Astrocyte (in vitro differentiated cells and primary cell): ENCODE measurements at regions not wholly inside any gene's neighbourhood (a gene's known extent, or its start where the extent isn't known, plus 50 kb on each side); places are given as distances from the start of the nearest gene placed in this dataset.
A peak's percentile ranks its signal among the peaks of the same experiment; 100 is the strongest.

Source experiments
- DNase-seq: peaks from one replicate; pipeline ENCODE4 v3.0.0-alpha.2; 2010; ENCODE audit warnings: low read depth
- FAIRE-seq: peaks from 2 replicates; lab custom pipeline; 2011; peaks lifted over from hg19 to GRCh38; lab: Jason Lieb, UNC
- H2AFZ ChIP-seq: 2 replicates; pipeline ENCODE4 v1.6.0; 2012; ENCODE audit warnings: low read depth, low read length, inconsistent platforms
- H3K27ac ChIP-seq: 2 replicates; pipeline ENCODE4 v1.5.1; 2011; ENCODE audit warnings: low read depth, low read length, inconsistent platforms
- H3K27me3 ChIP-seq: 2 replicates; pipeline ENCODE4 v1.6.0; 2011; ENCODE audit warnings: low read length, inconsistent platforms; ENCODE audit not compliant: insufficient read depth
- H3K36me3 ChIP-seq: 2 replicates; pipeline ENCODE4 v1.5.1; 2011; ENCODE audit warnings: low read length, inconsistent platforms; ENCODE audit not compliant: insufficient read depth
- H3K4me1 ChIP-seq: 2 replicates; pipeline ENCODE4 v1.5.1; 2011; ENCODE audit warnings: low read length, inconsistent platforms; ENCODE audit not compliant: insufficient read depth
- H3K4me2 ChIP-seq: 2 replicates; pipeline ENCODE4 v1.6.0; 2012; ENCODE audit warnings: low read length, inconsistent platforms
- H3K4me3 ChIP-seq: 2 replicates; pipeline ENCODE4 v1.5.1; 2011; ENCODE audit warnings: low read depth, mild to moderate bottlenecking, low read length, inconsistent platforms; ENCODE audit not compliant: insufficient read depth
- H3K79me2 ChIP-seq: 2 replicates; pipeline ENCODE4 v1.6.0; 2012; ENCODE audit warnings: mild to moderate bottlenecking, low read length, inconsistent platforms; ENCODE audit not compliant: insufficient read depth
- H3K9ac ChIP-seq: 2 replicates; pipeline ENCODE4 v1.6.0; 2012; ENCODE audit warnings: mild to moderate bottlenecking, low read length, inconsistent platforms
- H3K9me3 ChIP-seq: 2 replicates; pipeline ENCODE4 v1.5.1; 2012; ENCODE audit warnings: low read depth, mild to moderate bottlenecking, low read length, inconsistent platforms; ENCODE audit not compliant: insufficient read depth
- H4K20me1 ChIP-seq: 2 replicates; pipeline ENCODE4 v1.6.0; 2012; ENCODE audit warnings: low read length, inconsistent platforms; ENCODE audit not compliant: insufficient read depth
- H3K27ac Mint-ChIP-seq: one replicate; pipeline ENCODE4 v1.8.0; 2021; ENCODE audit warnings: mild to moderate bottlenecking, mixed read lengths; ENCODE audit not compliant: unreplicated experiment
- H3K27me3 Mint-ChIP-seq: one replicate; pipeline ENCODE4 v1.8.0; 2021; ENCODE audit warnings: low read depth, mixed read lengths; ENCODE audit not compliant: unreplicated experiment
- H3K36me3 Mint-ChIP-seq: one replicate; pipeline ENCODE4 v1.8.0; 2021; ENCODE audit warnings: low read depth, mixed read lengths; ENCODE audit not compliant: unreplicated experiment
- H3K4me1 Mint-ChIP-seq: one replicate; pipeline ENCODE4 v1.8.0; 2021; ENCODE audit warnings: low read depth, mixed read lengths; ENCODE audit not compliant: unreplicated experiment
- H3K4me3 Mint-ChIP-seq: one replicate; pipeline ENCODE4 v1.8.0; 2021; ENCODE audit warnings: mild to moderate bottlenecking, moderate library complexity, mixed read lengths; ENCODE audit not compliant: unreplicated experiment
- H3K9me3 Mint-ChIP-seq: one replicate; pipeline ENCODE4 v1.8.0; 2021; ENCODE audit warnings: mild to moderate bottlenecking, mixed read lengths; ENCODE audit not compliant: unreplicated experiment
- EZH2 ChIP-seq: IDR thresholded peaks from 2 replicates; pipeline ENCODE4 v1.6.1; 2012; ENCODE audit warnings: mild to moderate bottlenecking, low read length, inconsistent platforms; ENCODE audit not compliant: insufficient read depth
- TF ChIP-seq, protein P1 (sequence below): IDR thresholded peaks from 2 replicates; pipeline ENCODE4 v1.5.1; 2011; ENCODE audit warnings: low read depth, mild to moderate bottlenecking, inconsistent platforms, low read length, moderate library complexity; ENCODE audit not compliant: insufficient read depth

DNA sequence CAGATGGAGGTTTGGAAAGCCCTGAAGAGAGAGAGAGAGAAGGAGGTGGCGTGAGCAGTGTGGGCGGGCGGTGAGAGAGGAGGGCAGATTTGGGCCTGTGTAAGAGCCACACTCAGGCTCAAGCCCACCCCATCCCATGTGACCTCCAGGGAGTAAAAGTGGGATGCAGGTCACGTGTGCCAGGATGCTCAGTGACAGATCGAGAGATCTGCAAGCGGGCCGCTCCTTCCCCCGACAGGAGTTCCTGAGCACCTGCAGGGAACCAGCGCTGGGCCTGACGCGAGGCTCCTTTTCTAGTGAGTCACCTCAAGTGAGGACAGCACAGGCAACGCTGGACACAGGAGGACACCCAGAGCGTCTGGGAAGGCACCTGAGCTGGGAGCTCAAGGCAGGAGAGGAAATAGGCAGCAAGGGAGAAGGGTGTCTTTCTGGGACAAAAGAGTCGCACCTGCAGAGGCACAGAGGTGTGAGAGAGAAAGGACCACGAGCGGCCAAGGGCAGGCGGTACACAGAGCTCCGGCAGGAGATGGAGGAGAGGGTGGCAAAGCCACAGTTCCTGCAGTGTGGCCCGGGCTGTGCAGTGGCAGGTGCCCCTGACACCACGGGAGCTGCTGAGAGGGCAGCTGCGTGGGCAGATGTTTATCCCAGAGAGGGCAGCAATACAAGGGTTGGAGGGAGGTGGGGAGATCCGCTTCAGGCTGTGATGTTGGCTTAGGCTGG is 1294.8 kb downstream of the TBC1D22A start:
- TF ChIP-seq, protein P1, sequence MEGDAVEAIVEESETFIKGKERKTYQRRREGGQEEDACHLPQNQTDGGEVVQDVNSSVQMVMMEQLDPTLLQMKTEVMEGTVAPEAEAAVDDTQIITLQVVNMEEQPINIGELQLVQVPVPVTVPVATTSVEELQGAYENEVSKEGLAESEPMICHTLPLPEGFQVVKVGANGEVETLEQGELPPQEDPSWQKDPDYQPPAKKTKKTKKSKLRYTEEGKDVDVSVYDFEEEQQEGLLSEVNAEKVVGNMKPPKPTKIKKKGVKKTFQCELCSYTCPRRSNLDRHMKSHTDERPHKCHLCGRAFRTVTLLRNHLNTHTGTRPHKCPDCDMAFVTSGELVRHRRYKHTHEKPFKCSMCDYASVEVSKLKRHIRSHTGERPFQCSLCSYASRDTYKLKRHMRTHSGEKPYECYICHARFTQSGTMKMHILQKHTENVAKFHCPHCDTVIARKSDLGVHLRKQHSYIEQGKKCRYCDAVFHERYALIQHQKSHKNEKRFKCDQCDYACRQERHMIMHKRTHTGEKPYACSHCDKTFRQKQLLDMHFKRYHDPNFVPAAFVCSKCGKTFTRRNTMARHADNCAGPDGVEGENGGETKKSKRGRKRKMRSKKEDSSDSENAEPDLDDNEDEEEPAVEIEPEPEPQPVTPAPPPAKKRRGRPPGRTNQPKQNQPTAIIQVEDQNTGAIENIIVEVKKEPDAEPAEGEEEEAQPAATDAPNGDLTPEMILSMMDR, result no peak
- no peak for TF ChIP-seq EZH2
- Mint-ChIP-seq H3K9me3 (peaks cover 3% of the 10 kb centered on the region), H3K27ac (no peak overlapping the region), H3K36me3 (no peaks in the 10 kb centered on the region), H3K27me3 (peaks cover 41% of the 10 kb centered on the region), H3K4me3 (no peak overlapping the region), H3K4me1 (no peaks in the 10 kb centered on the region)
- no peaks in the 10 kb centered on the region for H3K4me1 ChIP-seq
- FAIRE-seq, result no peak
- H3K36me3 ChIP-seq, result no peaks in the 10 kb centered on the region
- no peak overlapping the region for H3K27ac ChIP-seq
- no peaks in the 10 kb centered on the region for H4K20me1 ChIP-seq
- H3K79me2 ChIP-seq, result no peaks in the 10 kb centered on the region
- H3K4me2 ChIP-seq, result no peak overlapping the region
- no peak for DNase-seq
- no peak overlapping the region for H2AFZ ChIP-seq
- no peak overlapping the region for H3K4me3 ChIP-seq
- H3K9ac ChIP-seq, result no peak overlapping the region
- H3K27me3 ChIP-seq, result no peaks in the 10 kb centered on the region
- H3K9me3 ChIP-seq, result peaks cover 13% of the 10 kb centered on the region

DNA sequence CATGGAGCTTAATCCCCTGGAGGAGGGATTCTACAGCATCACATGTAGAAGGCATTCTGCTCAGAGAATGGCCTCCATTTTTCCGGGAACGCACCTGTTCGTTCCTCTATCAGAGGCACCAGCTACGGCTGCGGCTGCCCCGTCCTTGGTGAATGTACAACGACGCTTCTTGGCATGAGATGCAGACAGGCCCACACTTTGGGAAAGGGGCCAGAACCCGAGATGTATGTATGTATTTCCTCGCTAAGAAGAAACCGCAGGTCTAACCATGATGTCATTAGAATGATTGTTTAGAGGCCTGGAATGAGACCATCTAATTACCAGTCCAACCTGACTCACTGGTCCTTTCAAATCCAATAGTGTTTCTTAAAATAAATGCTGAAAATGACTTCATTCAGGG is 1293.4 kb downstream of the TBC1D22A start:
- H2AFZ ChIP-seq, result no peak overlapping the region
- no peak overlapping the region for H3K27ac Mint-ChIP-seq
- H3K4me3 Mint-ChIP-seq, result no peak overlapping the region
- H3K79me2 ChIP-seq, result no peaks in the 10 kb centered on the region
- H3K27ac ChIP-seq, result no peak overlapping the region
- no peaks in the 10 kb centered on the region for H3K27me3 ChIP-seq
- H3K36me3 Mint-ChIP-seq, result no peaks in the 10 kb centered on the region
- no peak overlapping the region for H3K4me3 ChIP-seq
- TF ChIP-seq EZH2, result no peak
- TF ChIP-seq, protein P1, result no peak
- no peaks in the 10 kb centered on the region for H3K4me1 ChIP-seq
- H3K9me3 ChIP-seq, result peaks cover 13% of the 10 kb centered on the region
- no peaks in the 10 kb centered on the region for H3K4me1 Mint-ChIP-seq
- peaks cover 35% of the 10 kb centered on the region for H3K27me3 Mint-ChIP-seq
- no peak overlapping the region for H3K9ac ChIP-seq
- H3K4me2 ChIP-seq, result no peak overlapping the region
- DNase-seq, result peak; percentile 2
- H3K9me3 Mint-ChIP-seq, result peaks cover 3% of the 10 kb centered on the region
- no peak for FAIRE-seq
- H3K36me3 ChIP-seq, result no peaks in the 10 kb centered on the region
- no peaks in the 10 kb centered on the region for H4K20me1 ChIP-seq

DNA sequence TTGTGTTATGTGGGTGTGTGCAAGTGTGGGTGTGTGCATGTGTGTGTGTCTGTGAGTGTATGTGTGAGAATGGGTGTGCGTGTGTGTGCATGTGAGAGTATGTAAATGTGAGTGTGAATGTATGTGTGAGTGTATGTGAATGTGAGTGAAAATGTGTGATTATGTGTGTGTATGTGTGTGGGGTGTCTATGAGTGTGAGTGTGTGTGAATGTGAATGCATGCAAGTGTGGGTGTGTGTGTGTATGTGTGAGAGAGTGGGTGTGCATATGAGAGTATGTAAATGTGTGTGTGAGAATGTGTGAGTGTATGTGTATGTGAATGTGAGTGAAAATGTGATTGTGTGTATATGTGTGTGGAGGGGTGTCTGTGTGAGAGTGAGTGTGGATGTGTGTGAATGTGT is 1292.7 kb downstream of the TBC1D22A start:
- Histone ChIP-seq H3K36me3 (no peaks in the 10 kb centered on the region), H3K4me1 (no peaks in the 10 kb centered on the region), H3K27me3 (no peaks in the 10 kb centered on the region), H3K4me2 (no peak overlapping the region), H3K9ac (no peak overlapping the region), H4K20me1 (no peaks in the 10 kb centered on the region), H3K9me3 (peaks cover 13% of the 10 kb centered on the region), H2AFZ (no peak overlapping the region), H3K27ac (no peak overlapping the region), H3K4me3 (no peak overlapping the region), H3K79me2 (no peaks in the 10 kb centered on the region)
- Mint-ChIP-seq H3K4me1 (no peaks in the 10 kb centered on the region), H3K9me3 (peaks cover 3% of the 10 kb centered on the region), H3K27ac (no peak overlapping the region), H3K4me3 (no peak overlapping the region), H3K36me3 (no peaks in the 10 kb centered on the region), H3K27me3 (peaks cover 30% of the 10 kb centered on the region)
- FAIRE-seq (no peak), DNase-seq (no peak)
- no peak for TF ChIP-seq EZH2
- TF ChIP-seq, protein P1, result no peak
